Fibroblast of pulmonary artery (primary cell): ENCODE measurements at regions not wholly inside any gene's neighbourhood (a gene's known extent, or its start where the extent isn't known, plus 50 kb on each side); places are given as distances from the start of the nearest gene placed in this dataset.

ENCODE experiments used
- DNase-seq: peaks from one replicate; pipeline ENCODE4 v3.0.0-alpha.2; 2010; ENCODE audit warnings: low read depth
- H3K4me3 ChIP-seq: replicated peaks from 2 replicates; pipeline ENCODE4 v1.5.1; 2011; ENCODE audit warnings: low read depth, mild to moderate bottlenecking, control low read depth, low read length, moderate library complexity
- TF ChIP-seq, protein P1 (sequence below): IDR thresholded peaks from 2 replicates; pipeline ENCODE4 v1.5.1; 2011; ENCODE audit warnings: mild to moderate bottlenecking, control low read depth, low read length, inconsistent platforms; ENCODE audit errors: missing control alignments

DNA sequence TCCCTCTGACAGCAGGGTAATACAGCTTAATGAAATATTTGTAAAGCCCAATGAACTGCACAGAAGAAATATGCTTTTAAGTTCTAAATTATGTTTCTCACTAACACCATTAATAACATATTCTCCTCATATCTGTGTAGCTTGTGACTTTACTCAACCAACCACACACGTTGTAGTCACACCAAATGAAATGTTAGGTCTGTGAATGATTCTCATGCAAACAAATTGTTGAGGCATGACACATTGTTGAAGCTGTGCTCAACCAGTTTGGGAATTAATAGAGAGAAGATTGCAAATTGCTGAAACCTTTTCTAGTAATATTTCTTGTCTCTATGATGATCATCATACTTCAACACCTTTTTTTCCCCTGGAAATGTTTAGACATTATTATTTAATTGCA is 645.9 kb downstream of the PCDH7 start:
- peak; percentile 29 for DNase-seq
- H3K4me3 ChIP-seq, result no peak overlapping the region

DNA sequence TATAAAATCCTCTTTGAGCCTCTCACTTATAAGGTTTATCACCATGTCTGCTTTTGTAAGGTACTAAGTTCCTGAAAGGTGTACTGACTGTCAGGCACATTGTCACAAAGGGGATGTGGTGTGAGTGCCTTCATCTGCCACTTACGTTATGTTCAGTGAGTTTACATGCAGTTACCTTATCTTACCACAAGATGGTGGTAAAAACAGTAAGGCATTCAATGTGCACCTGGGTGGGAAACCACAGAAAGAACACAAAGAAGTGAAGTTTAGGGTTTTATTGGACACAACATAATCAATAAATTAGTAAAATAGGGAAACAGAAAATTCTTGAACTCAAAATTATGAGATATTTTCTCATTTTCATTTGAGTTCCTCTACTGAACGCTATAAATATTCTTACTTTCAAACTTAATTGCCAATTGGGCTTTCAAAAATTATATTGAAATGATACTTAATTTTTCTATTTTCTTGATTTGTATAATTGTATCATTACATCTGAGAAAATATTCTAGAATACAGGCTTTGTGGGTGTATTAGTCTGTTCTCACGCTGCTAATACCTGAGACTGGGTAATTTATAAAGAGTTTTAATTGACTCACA is 650.8 kb downstream of the PCDH7 start:
- TF ChIP-seq, protein P1, sequence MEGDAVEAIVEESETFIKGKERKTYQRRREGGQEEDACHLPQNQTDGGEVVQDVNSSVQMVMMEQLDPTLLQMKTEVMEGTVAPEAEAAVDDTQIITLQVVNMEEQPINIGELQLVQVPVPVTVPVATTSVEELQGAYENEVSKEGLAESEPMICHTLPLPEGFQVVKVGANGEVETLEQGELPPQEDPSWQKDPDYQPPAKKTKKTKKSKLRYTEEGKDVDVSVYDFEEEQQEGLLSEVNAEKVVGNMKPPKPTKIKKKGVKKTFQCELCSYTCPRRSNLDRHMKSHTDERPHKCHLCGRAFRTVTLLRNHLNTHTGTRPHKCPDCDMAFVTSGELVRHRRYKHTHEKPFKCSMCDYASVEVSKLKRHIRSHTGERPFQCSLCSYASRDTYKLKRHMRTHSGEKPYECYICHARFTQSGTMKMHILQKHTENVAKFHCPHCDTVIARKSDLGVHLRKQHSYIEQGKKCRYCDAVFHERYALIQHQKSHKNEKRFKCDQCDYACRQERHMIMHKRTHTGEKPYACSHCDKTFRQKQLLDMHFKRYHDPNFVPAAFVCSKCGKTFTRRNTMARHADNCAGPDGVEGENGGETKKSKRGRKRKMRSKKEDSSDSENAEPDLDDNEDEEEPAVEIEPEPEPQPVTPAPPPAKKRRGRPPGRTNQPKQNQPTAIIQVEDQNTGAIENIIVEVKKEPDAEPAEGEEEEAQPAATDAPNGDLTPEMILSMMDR, result peak; percentile 92
- DNase-seq, result peak; percentile 71
- no peak overlapping the region for H3K4me3 ChIP-seq

More for the DNA sequence above, 645.9 kb downstream of the PCDH7 start:
- TF ChIP-seq, protein P1, result no peak

DNA sequence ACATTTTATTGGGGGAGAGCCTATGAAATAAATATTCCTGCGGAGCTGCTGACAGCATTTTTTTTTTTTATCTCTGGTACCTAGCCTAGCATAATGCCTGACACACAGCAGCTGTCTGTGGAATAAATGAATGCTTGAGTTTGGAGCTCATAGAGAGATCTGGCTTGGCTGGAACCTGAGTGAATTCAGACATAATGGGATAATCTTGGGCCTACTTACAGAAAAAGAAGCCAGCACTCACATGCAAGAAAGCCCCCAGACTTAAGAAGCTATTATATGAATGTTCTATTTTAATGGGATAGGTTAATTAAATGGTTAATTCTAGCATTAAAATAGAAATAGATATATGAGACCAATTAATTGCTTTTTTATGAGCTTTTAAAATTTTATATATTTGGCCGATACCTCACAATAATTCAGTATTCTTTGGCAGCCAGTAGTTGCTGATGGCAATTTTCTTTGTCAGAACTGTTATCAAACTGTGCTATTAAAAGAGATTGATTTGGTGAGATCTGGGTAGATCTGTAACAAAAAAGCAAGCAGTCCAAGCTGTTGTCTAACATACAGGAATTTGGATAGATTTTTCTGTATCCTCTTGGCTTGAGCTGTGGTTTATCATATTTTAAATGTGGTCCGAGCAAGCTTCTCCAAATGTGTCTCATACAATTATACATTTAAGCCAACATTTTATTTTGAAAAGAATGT is 654.2 kb downstream of the PCDH7 start:
- TF ChIP-seq, protein P1, result no peak
- DNase-seq, result no peak
- no peak overlapping the region for H3K4me3 ChIP-seq

DNA sequence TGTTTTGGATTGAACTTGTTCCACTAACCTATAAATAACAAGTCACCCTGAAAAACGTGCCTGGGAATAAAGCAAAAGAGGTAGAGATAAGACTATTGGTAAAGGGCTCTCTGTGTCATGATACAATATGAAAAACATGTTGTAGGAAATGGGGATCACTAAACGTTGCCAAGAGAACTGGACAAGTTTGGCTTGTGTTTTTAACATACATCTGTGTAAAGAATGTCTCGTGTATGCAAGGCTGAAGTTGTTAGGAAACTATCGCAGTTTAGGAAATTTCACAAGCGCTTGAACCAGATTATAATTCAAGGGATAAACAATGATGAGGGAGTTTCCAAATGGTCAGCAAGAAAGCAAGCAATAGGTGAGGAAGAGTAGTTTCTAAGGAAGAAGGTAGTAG is 655.8 kb downstream of the PCDH7 start:
- peak; percentile 77 for DNase-seq
- TF ChIP-seq, protein P1, result no peak

DNA sequence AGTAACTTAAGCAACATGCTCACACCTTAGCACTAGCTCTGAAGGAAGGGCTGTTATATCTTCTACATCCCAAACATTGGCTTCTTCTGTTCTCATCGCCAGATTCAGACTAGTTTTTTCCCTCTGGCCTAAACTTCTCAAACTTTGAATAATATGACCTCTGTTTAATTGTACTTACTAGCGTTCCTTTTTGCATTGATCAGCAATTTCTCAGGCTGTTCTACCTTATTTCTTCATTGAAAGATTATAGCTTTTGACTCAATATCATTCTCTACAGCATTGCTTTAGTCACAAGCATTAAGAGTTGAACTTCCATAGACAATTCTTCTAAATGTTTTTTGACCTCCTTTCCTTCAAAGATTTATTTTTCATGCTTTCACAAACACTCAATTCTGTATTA is 659.2 kb downstream of the PCDH7 start:
- no peak for DNase-seq
- TF ChIP-seq, protein P1, result no peak
- H3K4me3 ChIP-seq, result no peak overlapping the region

More for the DNA sequence above, 655.8 kb downstream of the PCDH7 start:
- H3K4me3 ChIP-seq, result no peak overlapping the region

DNA sequence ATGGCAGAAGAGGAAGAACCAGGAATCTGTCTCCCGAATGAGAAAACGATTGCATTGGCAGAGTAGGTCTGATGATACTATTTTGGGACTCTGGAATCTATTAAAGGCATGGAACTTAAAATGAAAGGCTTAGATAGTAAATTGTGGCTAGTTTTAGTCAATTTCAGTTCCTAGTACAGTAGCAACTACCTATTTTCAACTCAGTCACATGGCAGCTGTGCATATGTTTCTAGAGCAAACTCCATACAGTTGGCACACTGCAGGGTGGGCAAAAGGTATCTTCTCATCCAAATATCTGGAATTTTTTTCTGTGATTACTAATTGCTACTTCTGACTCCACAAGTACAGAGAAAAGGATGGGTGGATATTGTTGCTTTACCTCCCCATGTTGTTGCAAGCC is 663.6 kb downstream of the PCDH7 start:
- no peak overlapping the region for H3K4me3 ChIP-seq
- DNase-seq, result no peak
- TF ChIP-seq, protein P1, result no peak
